ENCODE measurements at regions not wholly inside any gene's neighbourhood (a gene's known extent, or its start where the extent isn't known, plus 50 kb on each side); places are given as distances from the start of the nearest gene placed in this dataset.
"Not testable (repeated sequence)": the region's sequence is repeated elsewhere in the genome, so short reads cannot be mapped to it uniquely, and the experiment has no call there.

DNA sequence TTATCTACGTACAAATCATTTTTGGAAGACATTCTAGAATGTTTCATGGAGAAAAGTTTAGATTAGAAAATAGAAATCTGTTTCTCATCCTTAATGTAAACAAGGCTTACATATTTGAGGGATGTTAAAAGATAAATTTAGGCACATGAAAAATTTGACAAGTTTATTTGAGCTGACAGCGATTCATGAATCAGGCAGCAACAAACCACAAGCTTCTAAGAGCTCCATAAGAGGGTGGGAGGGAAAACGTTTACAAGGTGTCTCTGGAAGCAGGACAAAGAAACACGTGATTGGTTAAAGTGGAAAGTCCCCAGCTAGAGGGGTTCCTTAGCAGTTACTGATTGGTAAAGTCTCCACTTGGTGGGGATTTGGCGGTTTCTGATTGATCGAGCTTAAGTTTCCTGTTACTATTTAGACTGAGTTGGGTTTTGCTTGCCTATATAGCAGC, 228.9 kb upstream of the PITRM1 start:
- no peak for DNase-seq

DNA sequence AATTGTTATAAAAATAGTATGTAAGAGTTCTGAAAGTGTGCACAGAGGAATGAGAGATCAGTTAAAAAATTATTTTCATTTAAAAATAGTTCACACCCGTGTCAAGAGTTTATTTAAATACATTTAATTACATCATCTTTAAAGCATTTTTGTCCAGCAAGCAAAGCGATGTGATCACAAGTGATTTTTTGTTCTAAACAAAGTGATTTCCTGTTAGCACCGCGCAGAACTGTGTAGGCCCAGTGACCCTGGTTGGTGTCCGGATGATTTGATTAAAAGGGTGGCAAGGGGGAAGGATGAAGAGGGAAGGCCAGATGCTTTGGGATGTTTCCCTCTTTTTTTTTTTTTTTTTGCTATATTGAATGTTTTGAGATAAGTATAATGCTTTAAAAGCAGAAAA, 227.8 kb upstream of the PITRM1 start:
- no peak for DNase-seq

DNA sequence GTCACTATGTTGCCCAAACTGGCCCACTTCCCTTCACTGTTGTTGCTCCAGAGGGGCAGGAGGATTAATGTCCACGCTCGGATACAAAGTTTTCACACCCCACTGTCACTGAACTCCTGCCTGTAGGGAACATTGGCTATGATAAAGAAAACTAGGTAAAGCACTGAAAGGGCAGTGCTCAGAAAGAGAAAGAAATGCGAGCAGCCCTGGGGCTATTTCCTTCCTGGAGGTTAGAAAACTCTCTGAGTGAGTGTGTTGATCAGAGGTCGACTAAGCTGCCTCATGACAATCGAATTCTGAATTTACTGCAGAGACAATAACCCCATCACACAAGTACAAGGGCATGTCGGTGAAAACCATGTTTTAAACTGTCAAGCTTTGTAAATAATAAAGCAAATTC, 227.2 kb upstream of the PITRM1 start:
- no peak for DNase-seq

DNA sequence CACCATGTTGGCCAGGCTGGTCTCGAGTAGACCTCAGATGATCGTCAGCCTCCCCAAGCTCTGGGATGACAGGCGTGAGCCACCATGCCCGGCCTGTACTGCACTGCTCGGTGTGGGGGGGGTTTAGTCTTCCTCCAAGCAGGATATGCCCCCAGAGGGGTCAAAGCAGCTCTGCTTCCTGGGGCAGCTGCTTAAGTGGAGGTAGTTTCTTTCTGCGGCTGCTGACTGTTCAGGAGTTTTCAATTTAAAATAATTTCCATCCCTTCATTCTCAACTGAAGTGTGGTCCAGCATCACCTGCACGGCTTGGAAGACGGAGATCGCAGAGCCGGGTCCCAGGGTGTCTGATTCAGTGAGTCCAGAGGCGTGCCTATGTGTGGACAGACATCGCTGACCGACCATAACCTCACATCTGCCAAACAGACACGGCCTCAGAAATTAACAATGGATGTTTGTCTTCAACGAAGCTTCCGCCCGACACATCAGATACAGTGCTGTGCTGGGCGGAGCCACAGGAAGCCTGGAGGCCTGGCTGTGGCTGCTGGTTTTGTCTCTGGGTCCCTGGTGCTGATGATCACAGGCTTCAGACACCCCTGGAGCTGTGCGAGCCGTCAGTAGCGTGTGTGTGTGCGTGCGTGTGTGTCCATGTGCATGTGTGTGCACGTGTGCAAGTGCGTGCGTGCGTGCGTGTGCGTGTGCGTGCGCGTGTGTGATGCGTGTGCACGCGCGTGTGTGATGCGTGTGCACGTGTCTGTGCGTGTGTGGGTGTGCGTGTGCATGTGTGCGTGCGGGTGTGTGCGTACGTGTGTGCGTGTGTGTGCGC, 226.5 kb upstream of the PITRM1 start:
- DNase-seq: no peak

DNA sequence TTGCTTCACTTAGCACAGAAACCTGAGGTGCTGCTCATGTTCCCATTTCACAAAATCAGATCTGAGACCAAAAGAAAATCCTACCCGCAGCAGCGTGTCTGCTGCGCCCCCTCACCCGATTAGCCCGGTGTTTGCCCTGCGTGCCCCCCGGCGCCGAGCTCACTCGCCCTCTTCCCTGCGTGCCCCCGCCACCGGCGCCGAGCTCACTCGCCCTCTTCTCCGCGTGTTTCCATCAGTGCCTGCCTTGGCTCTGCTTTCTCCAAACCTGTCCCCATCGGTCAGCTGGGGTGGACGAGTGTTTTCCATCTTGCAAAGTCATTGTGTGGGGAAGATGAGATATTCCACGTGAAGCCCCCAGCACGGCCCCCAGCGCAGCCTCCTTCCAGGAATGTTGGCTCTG, 225.3 kb upstream of the PITRM1 start:
- no peak for DNase-seq

DNA sequence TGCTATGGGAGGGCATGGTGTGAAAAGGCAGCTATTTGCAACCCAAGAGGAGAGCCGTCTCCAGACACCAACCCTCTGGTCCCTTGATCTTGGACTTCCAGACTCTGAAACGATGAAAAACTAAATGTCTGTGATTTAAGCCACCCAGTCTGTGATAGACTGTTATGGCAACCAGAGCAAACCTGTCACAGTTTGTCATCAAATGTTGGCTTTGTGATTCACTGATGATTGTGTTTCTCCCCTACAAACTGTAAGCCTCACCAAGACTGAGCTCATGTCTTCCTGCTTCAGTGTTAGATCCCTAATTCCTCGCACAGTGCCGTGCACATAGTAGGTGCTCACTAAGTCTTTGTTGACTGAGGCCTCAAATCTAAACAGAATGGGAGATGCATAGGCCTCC, 224.6 kb upstream of the PITRM1 start:
- DNase-seq: no peak

DNA sequence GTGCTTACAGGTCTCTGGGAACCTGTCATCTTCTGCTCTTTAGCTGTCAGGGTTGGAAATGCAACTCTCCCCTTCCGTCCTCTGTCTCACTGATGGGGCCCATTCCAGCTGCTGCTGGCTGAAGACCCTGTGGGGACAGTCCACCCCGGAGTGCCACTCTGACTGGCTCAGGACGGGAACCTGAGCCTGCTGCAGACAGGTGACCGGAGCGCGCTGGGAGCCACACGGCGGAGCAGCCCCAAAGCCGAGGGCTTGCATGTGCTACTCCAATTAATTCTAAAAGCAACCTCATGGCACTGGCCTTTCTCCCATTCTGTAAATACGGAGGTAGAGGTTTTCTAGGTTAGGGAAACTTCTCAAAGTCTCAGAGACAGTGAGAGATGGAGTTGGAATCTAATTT, 223.5 kb upstream of the PITRM1 start:
- no peak for DNase-seq

DNA sequence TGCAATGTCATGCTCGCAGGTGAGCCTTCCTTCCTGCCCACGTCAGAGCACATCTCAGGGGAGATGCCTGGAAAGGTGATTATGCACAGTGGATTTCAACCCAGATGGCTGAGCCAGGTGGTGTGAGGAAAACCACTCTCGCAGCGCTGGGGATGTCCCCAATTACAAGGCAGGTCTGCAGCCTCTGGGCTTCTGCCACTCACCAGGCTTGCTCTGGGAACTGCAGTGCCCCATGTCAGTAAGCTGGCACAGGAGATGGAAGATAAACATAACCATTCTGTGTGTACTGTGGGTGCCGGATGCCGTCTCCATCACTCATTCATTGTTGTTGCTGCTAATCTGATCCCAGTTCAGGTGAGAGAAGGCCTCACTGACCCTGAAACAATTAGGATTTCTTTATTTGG, 222.9 kb upstream of the PITRM1 start:
- DNase-seq: no peak

DNA sequence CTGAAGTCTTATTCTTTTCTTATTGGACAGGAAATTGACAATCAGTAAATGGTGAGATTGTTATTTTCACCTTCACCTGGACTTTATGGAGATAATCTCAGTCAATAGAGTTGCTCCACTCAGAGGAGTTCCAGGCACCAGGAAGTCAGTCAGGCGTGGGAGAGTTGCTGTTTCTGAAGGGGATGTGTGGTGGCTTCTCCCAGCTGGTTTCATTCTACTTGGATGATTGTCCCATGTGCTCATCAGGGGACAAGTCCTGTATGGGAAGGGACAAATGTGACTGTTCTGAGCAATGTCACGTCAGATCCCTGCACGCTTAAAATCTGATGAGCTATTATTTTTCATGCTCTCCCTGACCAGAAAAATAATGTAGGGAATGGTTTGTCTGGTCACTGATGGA, 222.5 kb upstream of the PITRM1 start:
- DNase-seq: no peak

DNA sequence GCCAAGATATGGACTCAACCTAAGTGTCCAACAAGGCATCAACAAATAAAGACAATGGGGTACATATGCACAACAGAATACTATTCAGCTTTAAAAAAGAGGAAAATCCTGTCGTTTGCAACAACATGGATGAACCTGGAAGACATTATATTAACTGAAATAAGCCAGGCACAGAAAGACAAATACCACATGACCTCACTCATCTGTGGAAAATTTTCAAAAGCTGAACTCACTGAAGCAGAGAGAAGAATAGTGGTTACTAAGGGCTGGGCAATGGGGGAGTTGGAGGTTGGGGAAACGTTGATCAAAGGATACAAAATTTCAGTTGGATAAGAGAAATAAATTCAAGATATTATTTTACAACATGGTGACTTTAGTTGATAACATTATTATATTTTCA, 221.4 kb upstream of the PITRM1 start:
- DNase-seq: no peak

DNA sequence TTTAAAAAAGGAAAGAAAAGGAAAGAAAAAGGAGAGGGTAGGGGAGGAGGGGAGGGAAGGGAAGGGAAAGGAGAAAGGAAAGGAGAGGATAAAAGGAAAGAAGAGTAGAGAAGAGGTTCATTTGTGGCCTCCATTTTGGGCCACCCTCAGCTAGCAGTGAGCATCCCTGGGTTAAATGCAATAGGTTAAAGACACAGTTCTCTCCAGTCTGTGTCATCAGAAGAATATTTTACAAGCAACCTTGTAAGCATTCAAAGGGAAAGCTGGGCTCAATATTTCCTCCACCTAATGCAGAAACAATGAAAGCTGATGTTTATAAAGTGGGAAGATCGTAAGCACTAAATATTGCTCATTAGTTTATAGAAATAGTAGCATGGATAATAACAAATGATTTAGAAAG, 219.1 kb upstream of the PITRM1 start:
- DNase-seq: no peak

DNA sequence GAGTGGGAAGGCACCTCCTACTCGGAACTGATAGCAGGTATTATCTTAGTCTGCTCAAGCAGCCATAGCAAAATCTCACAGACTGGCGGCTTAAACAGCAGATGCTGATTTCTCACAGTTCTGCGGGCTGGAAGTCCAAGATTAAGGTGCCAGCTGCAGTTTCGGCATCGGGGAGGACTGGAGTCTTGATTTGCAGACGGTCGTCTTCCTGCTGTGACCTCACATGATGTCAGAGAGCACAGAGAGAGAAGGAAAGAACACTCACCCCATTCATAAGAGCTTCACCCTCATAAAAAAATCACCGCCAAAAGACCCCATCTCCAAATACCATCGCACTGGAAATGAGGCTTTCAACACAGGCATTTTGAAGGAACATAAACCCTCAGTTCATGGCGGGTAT, 216.5 kb upstream of the PITRM1 start:
- DNase-seq: no peak

DNA sequence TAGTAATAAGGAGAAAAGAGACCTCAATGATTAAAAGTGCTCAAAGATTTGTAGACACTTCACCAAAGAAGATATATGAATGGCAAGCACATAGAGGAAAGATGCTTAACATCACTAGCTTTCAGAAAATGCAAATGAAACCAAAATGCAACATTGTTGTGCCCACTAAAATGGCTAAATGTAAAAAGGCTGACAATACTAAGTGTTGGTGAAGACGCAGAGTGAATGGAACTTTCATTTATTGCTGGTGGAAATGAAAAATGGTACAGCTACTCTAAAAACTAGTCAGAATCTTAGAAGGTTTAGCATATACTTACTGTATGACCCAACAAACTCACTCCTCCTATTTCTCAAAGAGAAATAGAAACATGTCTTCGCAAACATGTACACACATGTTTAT, 212.9 kb upstream of the PITRM1 start:
- DNase-seq: no peak

DNA sequence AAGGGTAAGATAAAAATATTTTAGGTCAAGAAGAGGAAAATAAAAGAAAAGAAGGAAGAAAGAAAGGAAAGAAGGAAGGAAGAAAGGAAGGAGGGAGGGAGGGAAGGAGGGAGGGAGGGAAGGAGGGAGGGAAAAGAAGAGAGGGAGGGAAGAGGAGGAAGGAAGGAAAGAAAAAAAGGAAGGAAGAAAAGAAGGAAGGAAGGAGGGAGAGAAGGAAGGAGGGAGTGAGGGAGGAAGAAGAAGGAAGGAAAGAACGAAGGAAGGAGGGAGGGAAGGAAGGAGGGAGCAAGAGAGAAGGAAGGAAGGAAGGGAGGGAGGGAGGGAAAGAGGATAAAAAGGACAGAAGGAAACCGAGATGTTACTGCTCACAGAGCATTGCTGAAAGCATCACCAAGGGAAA, 209.5 kb upstream of the PITRM1 start:
- DNase-seq: no peak

DNA sequence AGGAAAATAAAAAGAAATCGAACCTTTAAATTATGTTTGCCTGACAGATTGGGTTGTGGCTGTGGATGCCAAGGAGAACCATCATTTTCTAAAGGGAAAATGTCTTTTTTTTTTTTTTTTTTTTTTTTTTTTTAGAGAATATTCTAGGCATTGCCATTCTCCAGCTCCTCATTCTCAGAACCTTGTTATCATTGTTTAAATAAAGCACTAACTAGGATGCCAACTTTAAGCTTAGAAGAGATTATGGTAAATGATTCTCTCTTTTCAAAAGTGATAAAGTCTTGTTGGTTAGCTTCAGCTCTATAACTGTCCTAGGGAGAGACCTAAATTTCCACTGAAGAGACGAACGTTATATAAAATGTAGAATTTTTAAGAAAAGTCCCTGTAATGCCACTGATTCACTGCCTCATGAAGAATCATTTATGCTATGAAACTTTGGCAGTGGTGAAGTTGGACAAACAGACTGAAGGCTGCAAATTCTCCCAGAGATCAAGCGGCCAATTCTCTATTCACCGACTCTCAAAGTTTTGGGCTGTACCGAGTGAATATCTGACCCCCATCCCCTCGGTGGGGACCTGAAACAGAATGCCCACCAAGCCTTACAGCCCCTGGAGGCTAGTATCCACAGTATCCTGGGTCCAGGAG, 207.9 kb upstream of the PITRM1 start:
- DNase-seq: no peak

DNA sequence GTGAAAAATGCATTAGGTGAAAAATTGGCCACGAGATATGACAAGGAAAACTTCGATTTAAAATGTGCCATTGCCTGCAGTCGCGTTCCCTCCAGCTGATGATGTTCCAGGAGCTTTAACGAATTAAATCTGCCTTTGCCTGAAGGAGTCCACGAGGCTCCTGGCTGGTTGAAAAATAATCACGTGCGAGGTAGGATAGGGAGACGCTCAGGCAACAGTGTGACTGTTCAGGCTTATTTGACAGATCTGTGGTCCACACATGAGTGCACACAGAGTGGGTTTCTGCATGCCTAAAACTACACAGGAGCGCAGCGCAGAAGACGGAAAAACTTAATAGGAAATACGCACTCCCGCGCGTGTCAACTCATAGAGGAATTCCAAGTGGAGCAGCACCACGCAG, 204.0 kb upstream of the PITRM1 start:
- DNase-seq: no peak

DNA sequence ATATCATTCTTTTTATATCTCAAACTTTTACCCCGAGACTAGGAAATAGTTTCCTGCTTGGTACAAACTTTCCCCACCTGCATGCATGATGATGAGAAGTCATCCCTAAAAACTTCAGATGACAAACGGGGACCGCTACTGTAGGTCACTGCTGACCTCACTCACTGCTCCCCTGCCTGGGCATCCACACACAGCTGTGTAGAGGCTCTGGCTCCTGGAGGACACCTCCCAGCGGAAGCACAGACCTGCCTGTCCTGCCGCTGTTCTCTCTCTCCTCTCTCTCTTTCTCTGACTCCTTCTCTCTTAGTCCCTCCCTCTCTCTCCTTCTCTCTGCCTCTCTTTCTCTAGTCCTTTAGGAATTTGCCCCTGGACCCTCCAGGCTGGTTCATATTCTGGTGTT, 202.9 kb upstream of the PITRM1 start:
- DNase-seq: no peak

DNA sequence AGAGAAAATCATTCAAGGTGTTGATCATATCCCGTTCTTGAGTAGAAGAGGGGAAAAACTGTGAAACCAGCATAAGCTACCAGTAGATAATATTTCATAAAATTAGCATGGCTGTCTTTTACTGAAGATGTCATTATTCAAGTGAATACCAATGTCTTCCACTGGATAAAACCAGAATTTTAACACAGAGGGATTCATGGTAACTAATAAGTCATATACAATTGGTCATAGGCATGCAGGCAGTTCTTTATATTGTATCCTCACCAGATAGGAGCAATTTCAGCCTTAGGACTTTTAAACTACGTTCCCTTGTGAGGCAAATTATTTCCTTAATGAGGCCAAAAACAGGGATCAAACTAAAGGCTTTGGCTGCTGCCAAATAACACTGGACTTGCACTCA, 202.3 kb upstream of the PITRM1 start:
- DNase-seq: no peak

DNA sequence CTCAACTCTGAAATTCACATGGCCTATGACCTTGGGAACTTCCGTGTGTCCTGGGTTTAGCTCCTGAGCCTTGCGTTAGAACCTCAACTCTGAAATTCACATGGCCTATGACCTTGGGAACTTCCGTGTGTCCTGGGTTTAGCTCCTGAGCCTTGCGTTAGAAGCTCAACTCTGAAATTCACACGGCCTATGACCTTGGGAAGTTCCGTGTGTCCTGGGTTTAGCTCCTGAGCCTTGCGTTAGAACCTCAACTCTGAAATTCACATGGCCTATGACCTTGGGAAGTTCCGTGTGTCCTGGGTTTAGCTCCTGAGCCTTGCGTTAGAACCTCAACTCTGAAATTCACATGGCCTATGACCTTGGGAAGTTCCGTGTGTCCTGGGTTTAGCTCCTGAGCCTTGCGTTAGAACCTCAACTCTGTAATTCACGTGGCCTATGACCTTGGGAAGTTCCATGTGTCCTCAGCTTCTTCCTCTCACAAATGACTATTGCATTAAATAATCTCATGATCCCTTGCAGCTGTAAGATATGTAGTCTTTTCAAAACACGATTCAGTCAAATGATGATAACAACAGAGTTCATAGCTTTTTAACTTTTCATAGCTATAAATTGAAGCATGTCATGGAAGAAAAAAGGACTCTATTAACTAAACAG, 200.9 kb upstream of the PITRM1 start:
- not testable (repeated sequence) for DNase-seq

DNA sequence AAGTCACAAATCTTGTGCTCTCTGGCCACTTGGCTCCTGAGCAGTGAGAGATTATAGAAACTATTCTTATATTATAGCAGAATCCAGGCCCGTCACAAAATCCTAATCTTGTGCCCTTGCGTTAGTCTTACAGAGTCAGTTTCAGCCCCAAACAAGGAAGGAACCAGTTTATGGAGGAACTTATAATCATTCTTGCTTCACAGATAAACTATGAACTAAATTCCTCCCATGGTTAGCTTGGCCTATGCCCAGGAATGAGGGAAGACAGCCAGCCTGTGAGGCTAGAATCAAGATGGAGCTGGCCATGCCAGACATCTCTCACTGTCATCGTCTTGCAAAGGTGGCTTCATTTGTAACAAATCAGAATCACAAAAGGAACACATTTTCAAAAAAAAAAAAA, 199.7 kb upstream of the PITRM1 start:
- DNase-seq: no peak

DNA sequence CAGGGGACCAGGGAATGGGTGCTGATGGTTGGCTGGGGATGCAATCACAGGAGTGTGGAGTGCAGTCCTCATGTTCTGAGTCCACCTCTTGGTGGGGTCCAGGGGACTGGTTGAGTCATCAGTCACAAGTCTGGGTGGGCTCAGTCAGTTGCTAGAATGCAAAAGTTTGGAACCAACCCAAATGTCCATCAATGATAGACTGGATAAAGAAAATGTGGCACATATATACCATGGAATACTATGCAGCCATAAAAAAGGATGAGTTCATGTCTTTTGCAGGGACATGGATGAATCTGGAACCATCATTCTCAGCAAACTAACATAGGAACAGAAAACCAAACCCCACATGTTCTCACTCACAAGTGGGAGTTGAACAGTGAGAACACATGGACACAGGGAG, 199.0 kb upstream of the PITRM1 start:
- DNase-seq: not testable (repeated sequence)

DNA sequence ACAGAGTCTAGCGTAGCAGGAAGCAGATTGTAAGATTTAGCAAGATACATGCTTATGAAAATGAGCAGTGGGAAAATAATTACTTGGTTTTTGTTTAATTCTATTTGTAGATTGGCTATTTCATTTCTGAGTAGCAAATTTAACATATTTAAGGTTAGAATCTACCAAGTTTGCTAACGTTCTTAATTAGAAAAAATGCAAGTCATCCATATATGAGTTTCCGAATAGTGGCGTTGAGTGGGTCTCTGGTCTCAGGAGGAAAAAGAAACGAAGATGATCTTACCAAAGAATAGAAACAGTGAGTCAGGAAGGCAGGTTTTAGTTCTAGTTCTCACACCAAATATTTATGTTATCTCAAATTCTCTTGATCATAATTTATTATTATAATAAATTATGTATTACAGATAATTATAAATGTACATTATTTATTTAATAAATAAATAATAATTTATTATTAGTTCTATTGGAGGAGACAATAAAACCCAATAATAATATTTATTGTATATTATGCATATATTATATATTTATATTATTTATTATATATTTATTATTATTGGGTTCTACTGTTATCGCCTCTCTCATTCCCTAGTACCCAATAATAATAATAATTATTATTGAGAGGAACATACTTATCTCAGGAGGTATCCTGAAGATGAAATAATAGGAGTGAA, 194.3 kb upstream of the PITRM1 start:
- no peak for DNase-seq

DNA sequence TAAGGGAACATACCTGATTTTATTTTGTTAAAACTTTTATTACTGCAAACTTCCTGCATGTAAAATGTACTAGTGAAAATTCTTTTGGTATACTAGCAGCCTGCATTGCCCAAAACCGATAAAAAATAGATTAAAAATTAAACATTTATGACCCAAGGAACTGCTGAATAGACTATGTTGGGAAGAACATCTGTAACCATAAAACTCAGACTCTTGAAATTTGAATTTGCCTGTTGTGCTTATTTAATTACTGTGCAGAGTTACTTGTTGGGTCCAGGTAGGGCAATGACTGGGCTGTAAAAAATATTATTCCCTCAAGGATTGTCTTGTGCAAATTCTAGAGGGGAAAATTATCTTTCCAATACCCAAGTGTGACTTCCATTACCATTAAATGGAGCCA, 193.5 kb upstream of the PITRM1 start:
- no peak for DNase-seq

DNA sequence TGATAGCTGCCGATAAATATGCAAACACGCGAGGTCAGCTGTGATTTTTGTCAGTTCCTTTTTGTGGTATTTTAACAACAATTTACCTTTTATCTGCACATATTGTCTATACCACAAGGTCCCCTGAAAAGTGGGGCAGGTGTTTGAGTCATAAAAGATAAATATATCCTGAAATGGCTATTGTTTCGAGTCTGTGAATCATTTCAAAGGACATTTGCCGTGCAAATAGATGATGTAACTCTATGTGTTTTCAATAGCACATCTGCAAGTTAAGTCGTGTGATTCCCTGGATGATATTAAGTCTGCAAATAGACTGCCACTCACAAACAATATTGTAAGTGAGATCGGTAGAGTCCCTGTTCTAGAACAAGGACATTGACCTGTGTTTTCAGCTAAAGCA, 193.0 kb upstream of the PITRM1 start:
- no peak for DNase-seq

All from activated CD4-positive, alpha-beta T cell treated with anti-CD3 and anti-CD28 coated beads, Interleukin-2, amount 50 U/mL, for 48 hours (primary cell).